HG03342 (cell line): ENCODE measurements at regions not wholly inside any gene's neighbourhood (a gene's known extent, or its start where the extent isn't known, plus 50 kb on each side); places are given as distances from the start of the nearest gene placed in this dataset.

Experiments
- ATAC-seq: cut with Tn5 transposase; IDR thresholded peaks from one replicate; pipeline ENCODE4 v1.9.1; 2021; ENCODE audit warnings: mild to moderate bottlenecking, moderate library complexity; ENCODE audit not compliant: unreplicated experiment

DNA sequence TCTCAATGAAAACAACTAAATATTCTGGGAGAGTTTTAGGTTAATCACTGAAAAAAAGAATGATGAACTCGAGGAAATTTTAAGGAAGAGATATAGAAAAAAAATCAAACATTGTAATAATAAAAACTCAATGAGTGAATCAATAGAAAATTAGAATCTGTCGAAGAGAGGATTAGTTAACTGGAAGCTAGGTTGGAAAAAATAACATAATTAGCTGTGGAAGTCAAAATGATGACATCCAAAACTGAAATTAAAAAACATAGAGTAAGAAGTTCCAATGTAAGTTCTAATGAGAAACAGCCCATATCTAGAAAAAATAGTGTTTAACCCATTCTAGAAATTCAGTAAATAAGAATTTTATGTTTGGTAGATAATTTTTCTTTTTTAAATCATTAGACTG is 299.3 kb upstream of the RARB start:
- ATAC-seq: no peak

GRCh38 chr3:25130724-25131520 is 297.1 kb upstream of the RARB start:
- no peak for ATAC-seq

- ATAC-seq: no peak
Measured at GRCh38 chr3:25133588-25133987, 294.5 kb upstream of the RARB start.

DNA sequence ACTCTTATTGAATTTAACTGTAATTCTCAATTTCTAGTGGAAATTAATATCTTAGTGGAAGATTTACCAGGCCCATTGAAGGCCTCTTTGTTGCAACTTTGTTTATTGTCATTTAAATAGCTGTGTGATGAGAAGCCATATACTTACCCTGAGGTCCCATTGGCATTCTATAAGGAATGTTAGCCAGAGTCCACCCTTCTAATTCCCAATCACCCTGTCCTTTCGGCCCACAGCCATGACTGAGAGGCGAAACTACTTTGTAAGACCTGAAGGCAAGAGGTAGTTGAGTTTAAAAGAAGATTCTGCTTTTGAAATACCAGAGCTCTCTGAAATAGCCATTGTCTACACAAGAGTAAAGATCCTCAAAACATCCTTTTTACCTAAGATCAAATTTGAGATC is 290.5 kb upstream of the RARB start:
- ATAC-seq: no peak

GRCh38 chr3:25139267-25139666 is 288.8 kb upstream of the RARB start:
- ATAC-seq: no peak

DNA sequence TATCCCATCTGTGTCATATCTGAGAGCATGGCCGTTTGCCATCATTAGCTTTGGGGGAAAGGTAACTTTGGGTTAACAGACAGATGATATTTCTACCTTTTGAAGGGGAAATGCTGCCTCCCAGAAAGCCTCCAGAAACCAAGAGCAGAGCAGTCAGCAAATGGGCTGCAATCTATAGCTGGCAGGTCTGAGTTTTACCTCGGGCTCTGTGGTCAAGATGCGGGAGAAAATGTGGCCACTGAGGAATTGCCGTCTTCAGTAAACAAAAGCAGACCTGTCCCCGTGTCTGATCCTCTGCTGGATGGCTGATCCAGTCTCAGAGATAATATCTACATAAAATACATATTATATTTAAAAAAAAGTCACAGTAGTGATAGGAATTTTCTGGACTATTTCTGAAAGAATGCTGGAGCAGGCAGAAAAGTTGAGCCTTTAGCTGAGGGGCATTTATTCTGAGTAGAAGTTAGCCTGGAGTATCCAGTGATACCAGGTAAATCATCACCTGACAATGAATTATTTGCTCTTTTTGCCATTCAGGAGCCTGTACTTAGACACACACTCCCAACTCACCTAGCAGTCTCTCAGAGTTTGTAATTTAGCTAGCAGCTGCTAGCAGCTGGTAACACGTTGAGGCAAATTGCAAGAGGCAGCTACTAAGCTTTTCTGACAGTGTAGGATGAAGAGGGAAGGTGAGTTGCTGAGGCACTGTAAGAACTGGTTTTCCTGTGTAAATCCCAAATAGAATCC is 285.3 kb upstream of the RARB start:
- no peak for ATAC-seq

GRCh38 chr3:25143356-25144025 is 284.6 kb upstream of the RARB start:
- no peak for ATAC-seq

GRCh38 chr3:25144430-25144829 is 283.6 kb upstream of the RARB start:
- ATAC-seq: no peak

- no peak for ATAC-seq
Measured at GRCh38 chr3:25145176-25145575, 282.9 kb upstream of the RARB start.

- ATAC-seq: no peak
Measured at GRCh38 chr3:25150199-25150598, 277.9 kb upstream of the RARB start.

DNA sequence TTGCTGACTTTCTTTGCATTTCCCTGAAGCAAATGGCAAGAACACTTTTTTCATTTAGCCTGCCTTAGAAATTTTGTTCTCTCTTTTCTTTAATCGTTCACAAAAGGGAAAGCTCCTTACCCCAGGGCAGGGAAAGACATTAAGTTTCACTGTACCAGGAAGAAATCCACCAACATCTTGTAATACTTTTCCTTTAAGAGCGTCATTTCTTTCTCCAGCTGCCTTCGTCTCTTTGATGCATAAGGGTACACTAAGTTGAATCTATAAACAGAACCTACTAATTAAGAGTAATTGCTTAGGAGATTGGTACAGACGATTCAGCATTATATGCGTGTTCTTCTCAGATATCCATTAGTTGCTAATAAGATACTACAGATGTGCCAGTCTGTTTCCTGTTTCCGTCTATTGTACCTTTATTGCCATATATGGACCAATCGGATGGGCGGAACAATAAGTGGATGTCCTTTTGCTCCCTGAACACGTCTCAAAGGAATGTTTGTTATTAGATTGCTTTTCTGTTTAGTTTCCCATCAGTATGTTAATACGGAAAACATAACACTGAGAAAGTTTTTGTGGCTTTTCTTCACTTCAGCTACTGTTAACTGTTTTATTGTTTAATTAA is 276.7 kb upstream of the RARB start:
- no peak for ATAC-seq

DNA sequence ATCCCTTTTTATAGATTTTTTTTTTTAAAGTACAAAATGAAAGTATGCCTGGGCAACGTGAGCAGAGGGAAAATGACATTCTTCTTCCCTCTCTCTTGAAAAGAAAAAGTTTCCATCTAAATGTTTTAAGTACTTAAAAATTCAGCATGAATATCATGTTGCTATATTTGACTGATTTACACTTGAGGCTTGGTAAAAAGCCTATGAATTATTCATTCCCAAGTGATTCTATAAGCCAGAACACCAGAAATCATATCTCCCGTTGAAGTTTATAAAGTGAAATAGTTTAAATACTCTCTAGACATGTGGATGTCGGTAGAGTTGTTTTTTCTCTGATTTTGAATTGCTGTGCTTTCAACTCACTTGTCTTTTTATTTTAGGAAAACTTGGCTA is 276.2 kb upstream of the RARB start:
- ATAC-seq: no peak

- ATAC-seq: no peak
Measured at GRCh38 chr3:25153136-25153535, 274.9 kb upstream of the RARB start.

DNA sequence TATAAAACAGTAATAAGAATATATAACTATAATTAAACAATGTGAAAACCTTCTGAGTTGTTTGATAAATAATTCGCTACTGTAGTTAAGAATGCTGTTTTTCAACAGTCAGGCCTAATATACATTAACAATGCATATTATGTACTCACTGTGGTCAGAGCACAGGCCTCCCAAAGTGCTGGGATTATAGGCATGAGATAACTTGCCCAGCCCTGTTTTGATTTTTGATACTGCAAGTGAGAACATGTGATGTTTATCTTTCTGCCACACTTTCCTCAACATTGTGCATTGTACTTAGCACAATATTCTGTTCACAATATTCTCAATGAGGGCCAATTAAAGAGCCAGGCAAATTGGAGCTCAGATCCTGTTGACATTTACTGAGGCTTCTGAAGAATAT is 274.5 kb upstream of the RARB start:
- ATAC-seq: no peak

DNA sequence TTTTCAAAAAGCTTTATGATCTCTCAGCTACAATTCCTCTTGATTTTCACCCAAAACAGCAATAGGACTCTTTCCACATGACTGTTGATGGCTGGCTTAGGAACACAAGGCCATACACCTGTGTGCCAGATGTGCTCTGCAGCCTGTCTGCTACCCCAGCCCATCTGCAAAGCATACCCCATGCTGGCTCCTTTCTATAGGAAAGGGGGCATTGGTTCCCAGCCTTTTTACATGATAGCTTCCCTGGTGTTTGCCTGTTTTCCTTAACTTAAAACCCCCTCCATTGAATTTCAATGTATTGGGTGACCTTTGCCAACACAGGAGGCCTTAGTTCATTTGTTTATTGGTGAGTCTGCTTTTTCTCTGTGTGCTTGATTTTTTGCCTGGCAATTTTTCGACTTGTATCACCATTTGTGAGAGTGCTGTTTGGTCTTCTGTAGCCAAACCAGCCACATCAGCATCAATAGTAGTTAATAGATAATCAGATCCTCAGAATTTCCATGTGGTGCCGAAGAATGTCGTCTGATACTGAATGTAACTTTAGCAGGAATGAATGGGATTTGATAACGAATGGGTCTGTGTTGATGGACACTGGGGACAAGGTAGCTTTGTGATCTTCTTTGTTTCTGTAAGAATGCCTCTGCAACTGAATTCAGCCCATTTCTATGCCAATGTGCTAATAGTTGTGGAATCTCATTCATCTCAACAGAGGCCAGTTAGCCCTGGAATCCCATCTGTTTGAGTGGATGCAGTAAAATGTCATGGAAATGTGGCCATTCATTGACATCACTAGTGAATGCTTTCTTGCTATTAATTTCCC is 272.2 kb upstream of the RARB start:
- no peak for ATAC-seq

DNA sequence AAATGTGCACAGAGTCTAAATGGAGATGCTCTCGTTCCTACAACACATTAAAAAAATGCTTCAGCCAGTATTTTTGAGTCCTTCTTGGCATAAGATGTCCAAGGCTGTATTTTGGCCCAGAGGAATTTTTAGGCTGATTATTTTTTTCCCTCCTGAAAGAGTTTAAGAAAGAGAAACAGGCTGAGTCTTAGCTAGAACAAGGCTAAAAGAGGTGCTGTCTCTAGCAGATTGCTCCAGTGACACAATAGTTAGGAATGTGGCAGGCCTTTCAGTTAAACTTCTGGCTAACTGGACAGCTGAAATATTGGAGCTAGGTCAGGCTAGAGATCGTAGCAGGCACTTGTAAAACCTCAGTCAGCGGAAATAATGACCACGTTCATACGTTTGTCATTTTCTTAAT is 271.4 kb upstream of the RARB start:
- no peak for ATAC-seq

DNA sequence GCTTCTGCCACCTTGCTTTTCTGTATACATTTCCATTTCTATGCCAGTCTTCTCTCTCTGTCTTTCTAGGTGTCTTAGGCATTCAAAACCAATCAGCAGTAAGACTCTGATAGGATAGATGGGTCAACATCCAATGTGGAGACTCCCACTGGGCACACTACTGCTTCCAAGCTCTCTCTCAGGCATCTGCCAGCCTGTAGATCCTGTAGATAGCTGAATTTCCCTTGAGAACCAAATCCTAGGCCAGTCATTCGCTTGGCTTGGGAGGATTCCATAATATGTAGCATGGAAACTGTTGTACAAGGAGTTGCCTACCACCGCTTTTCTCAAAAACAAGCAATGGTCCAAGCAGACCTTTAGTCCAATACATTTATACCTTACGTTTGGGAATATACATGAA is 262.8 kb upstream of the RARB start:
- ATAC-seq: no peak

GRCh38 chr3:25166016-25166415 is 262.0 kb upstream of the RARB start:
- ATAC-seq: no peak

GRCh38 chr3:25169151-25169550 is 258.9 kb upstream of the RARB start:
- ATAC-seq: no peak

- ATAC-seq: no peak
Measured at GRCh38 chr3:25170021-25170420, 258.0 kb upstream of the RARB start.
